ENCODE measurements at regions not wholly inside any gene's neighbourhood (a gene's known extent, or its start where the extent isn't known, plus 50 kb on each side); places are given as distances from the start of the nearest gene placed in this dataset.

GRCh38 chr1:87791931-87792740 lies 463.5 kb downstream of the LMO4 start:
- Histone ChIP-seq H3K36me3 (replicated peaks) (no peaks in the 10 kb centered on the region), H3K27me3 (replicated peaks) (no peaks in the 10 kb centered on the region), H3K4me3 (ENCODE audit: low read depth, low read length) (no peak overlapping the region), H3K27ac (no peak overlapping the region)
- no peak for DNase-seq
- TF ChIP-seq CTCF (IDR thresholded peaks at IDR 0.05; ENCODE audit: low read depth, low read length, missing control alignments): no peak
- in situ Hi-C loops (cut with HindIII; ENCODE audit: low pct_ligation_motif_present, low sequenced_read_pairs): no loop called here

- Histone ChIP-seq H3K36me3 (replicated peaks) (no peaks in the 10 kb centered on the region), H3K27me3 (replicated peaks) (no peaks in the 10 kb centered on the region), H3K4me3 (ENCODE audit: low read depth, low read length) (no peak overlapping the region), H3K27ac (peak overlapping the region; percentile 10)
- peak; percentile 79 for DNase-seq
- in situ Hi-C loops (cut with HindIII; ENCODE audit: low pct_ligation_motif_present, low sequenced_read_pairs): no loop called here
- no peak for TF ChIP-seq CTCF (IDR thresholded peaks at IDR 0.05; ENCODE audit: low read depth, low read length, missing control alignments)
Measured at GRCh38 chr1:87794788-87795614, 466.3 kb downstream of the LMO4 start.

GRCh38 chr1:87795615-87796337 lies 467.1 kb downstream of the LMO4 start:
- Histone ChIP-seq H3K4me3 (ENCODE audit: low read depth, low read length) (no peak overlapping the region), H3K27ac (peak overlapping the region; percentile 10), H3K27me3 (replicated peaks) (no peaks in the 10 kb centered on the region), H3K36me3 (replicated peaks) (no peaks in the 10 kb centered on the region)
- DNase-seq: no peak
- in situ Hi-C loops (cut with HindIII; ENCODE audit: low pct_ligation_motif_present, low sequenced_read_pairs): no loop called here
- no peak for TF ChIP-seq CTCF (IDR thresholded peaks at IDR 0.05; ENCODE audit: low read depth, low read length, missing control alignments)

GRCh38 chr1:87796471-87796901 lies 467.8 kb downstream of the LMO4 start:
- Histone ChIP-seq H3K36me3 (replicated peaks) (no peaks in the 10 kb centered on the region), H3K27ac (no peak overlapping the region), H3K27me3 (replicated peaks) (no peaks in the 10 kb centered on the region), H3K4me3 (ENCODE audit: low read depth, low read length) (no peak overlapping the region)
- TF ChIP-seq CTCF (IDR thresholded peaks at IDR 0.05; ENCODE audit: low read depth, low read length, missing control alignments): no peak
- no peak for DNase-seq
- in situ Hi-C loops (cut with HindIII; ENCODE audit: low pct_ligation_motif_present, low sequenced_read_pairs): no loop called here

- TF ChIP-seq CTCF (IDR thresholded peaks at IDR 0.05; ENCODE audit: low read depth, low read length, missing control alignments): no peak
- in situ Hi-C loops (cut with HindIII; ENCODE audit: low pct_ligation_motif_present, low sequenced_read_pairs): no loop called here
Measured at GRCh38 chr1:87799451-87799850, 470.8 kb downstream of the LMO4 start.

More at GRCh38 chr1:87799451-87799850, 470.8 kb downstream of the LMO4 start:
- H3K36me3 ChIP-seq (replicated peaks): no peaks in the 10 kb centered on the region
- DNase-seq: no peak
- no peak overlapping the region for H3K27ac ChIP-seq
- no peaks in the 10 kb centered on the region for H3K27me3 ChIP-seq (replicated peaks)
- no peak overlapping the region for H3K4me3 ChIP-seq (ENCODE audit: low read depth, low read length)

Data from brain microvascular endothelial cell (primary cell).